Smooth muscle cell (in vitro differentiated cells): ENCODE measurements at regions not wholly inside any gene's neighbourhood (a gene's known extent, or its start where the extent isn't known, plus 50 kb on each side); places are given as distances from the start of the nearest gene placed in this dataset.

Experiments
- DNase-seq: peaks from one replicate; lab custom pipeline; 2025; ENCODE audit not compliant: unreplicated experiment; lab: John Stamatoyannopoulos, UW
- H2AFZ ChIP-seq: fragments of 200-600 bp; sonication (generic); 2 replicates; pipeline ENCODE4 v1.6.0; 2016; ENCODE audit warnings: antibody characterized with exemption, low read depth, mild to moderate bottlenecking
- H3F3A ChIP-seq: fragments of 200-600 bp; sonication (generic); 2 replicates; pipeline ENCODE4 v1.6.0; 2017; ENCODE audit warnings: antibody characterized with exemption, low read depth
- H3K27ac ChIP-seq: fragments of 200-600 bp; sonication (generic); 2 replicates; pipeline ENCODE4 v1.5.1; 2016; ENCODE audit warnings: low read depth, mild to moderate bottlenecking
- H3K27me3 ChIP-seq: fragments of 200-600 bp; sonication (generic); 2 replicates; pipeline ENCODE4 v1.6.1; 2016; ENCODE audit warnings: low read depth, mild to moderate bottlenecking
- H3K36me3 ChIP-seq: fragments of 200-600 bp; sonication (generic); 2 replicates; pipeline ENCODE4 v1.5.1; 2016; ENCODE audit warnings: low read depth
- H3K4me1 ChIP-seq: fragments of 200-600 bp; sonication (generic); 2 replicates; pipeline ENCODE4 v1.5.1; 2016; ENCODE audit warnings: low read depth
- H3K4me2 ChIP-seq: fragments of 200-600 bp; sonication (generic); 2 replicates; pipeline ENCODE4 v1.6.0; 2016; ENCODE audit warnings: mild to moderate bottlenecking
- H3K4me3 ChIP-seq: fragments of 200-600 bp; sonication (generic); 2 replicates; pipeline ENCODE4 v1.5.1; 2016; ENCODE audit warnings: mild to moderate bottlenecking
- H3K79me2 ChIP-seq: fragments of 200-600 bp; sonication (generic); 2 replicates; pipeline ENCODE4 v1.6.0; 2016; ENCODE audit warnings: low read depth, mild to moderate bottlenecking
- H3K9ac ChIP-seq: fragments of 200-600 bp; sonication (generic); 2 replicates; pipeline ENCODE4 v1.6.0; 2016; ENCODE audit warnings: low read depth
- H3K9me3 ChIP-seq: fragments of 200-600 bp; sonication (generic); replicated peaks from 2 replicates; pipeline ENCODE4 v1.5.1; 2016; ENCODE audit warnings: low read depth
- H4K20me1 ChIP-seq: fragments of 200-600 bp; sonication (generic); 2 replicates; pipeline ENCODE4 v1.6.0; 2016; ENCODE audit warnings: low read depth
- CTCF ChIP-seq: fragments of 200-600 bp; sonication (generic); IDR thresholded peaks from 2 replicates; pipeline ENCODE4 v1.5.1; 2017; ENCODE audit warnings: borderline replicate concordance, mild to moderate bottlenecking, antibody characterized with exemption; ENCODE audit not compliant: insufficient read depth, poor library complexity, severe bottlenecking
- WGBS: methylation state at CpG from one replicate; pipeline ENCODE4 v1.1.7; 2016; ENCODE audit warnings: low lambda C conversion rate; 5-methylcytosine and 5-hydroxymethylcytosine counted together

- Histone ChIP-seq H3K4me3 (no peak overlapping the region), H3K36me3 (no peaks in the 10 kb centered on the region), H3F3A (no peaks in the 10 kb centered on the region), H3K79me2 (no peaks in the 10 kb centered on the region), H3K4me1 (no peaks in the 10 kb centered on the region), H2AFZ (no peak overlapping the region), H3K27me3 (no peaks in the 10 kb centered on the region), H4K20me1 (no peaks in the 10 kb centered on the region), H3K9me3 (no peaks in the 10 kb centered on the region), H3K27ac (no peak overlapping the region), H3K4me2 (no peak overlapping the region), H3K9ac (no peak overlapping the region)
- WGBS = 75% methylated on average over 4 of the region's 4 CpGs
- TF ChIP-seq CTCF = no peak
- no peak for DNase-seq
Measured at GRCh38 chr4:113849771-113850170, 88.2 kb upstream of the CAMK2D start.

GRCh38 chr4:113847710-113848109 lies 86.2 kb upstream of the CAMK2D start:
- no peaks in the 10 kb centered on the region for H3K9me3 ChIP-seq
- H3K27me3 ChIP-seq = no peaks in the 10 kb centered on the region
- H3K27ac ChIP-seq = no peak overlapping the region
- H4K20me1 ChIP-seq = no peaks in the 10 kb centered on the region
- no peak for DNase-seq
- no peak overlapping the region for H3K4me2 ChIP-seq
- no peaks in the 10 kb centered on the region for H3K36me3 ChIP-seq
- H3F3A ChIP-seq = no peaks in the 10 kb centered on the region
- H3K9ac ChIP-seq = no peak overlapping the region
- no peaks in the 10 kb centered on the region for H3K79me2 ChIP-seq
- no peak for TF ChIP-seq CTCF
- no peak overlapping the region for H2AFZ ChIP-seq
- H3K4me1 ChIP-seq = no peaks in the 10 kb centered on the region
- 78% methylated on average over 5 of the region's 5 CpGs for WGBS
- H3K4me3 ChIP-seq = no peak overlapping the region

GRCh38 chr4:113846433-113846832 lies 84.9 kb upstream of the CAMK2D start:
- Histone ChIP-seq H3K36me3 (no peaks in the 10 kb centered on the region), H3K4me1 (no peaks in the 10 kb centered on the region), H4K20me1 (no peaks in the 10 kb centered on the region), H3K9ac (no peak overlapping the region), H3K27me3 (no peaks in the 10 kb centered on the region), H3K4me3 (no peak overlapping the region), H3F3A (no peaks in the 10 kb centered on the region), H3K27ac (no peak overlapping the region), H3K9me3 (no peaks in the 10 kb centered on the region), H3K4me2 (no peak overlapping the region), H2AFZ (no peak overlapping the region), H3K79me2 (no peaks in the 10 kb centered on the region)
- no peak for TF ChIP-seq CTCF
- no peak for DNase-seq
- 97% methylated on average over 4 of the region's 4 CpGs for WGBS

GRCh38 chr4:113845138-113845537 lies 83.6 kb upstream of the CAMK2D start:
- no peaks in the 10 kb centered on the region for H3K27me3 ChIP-seq
- H3K36me3 ChIP-seq = no peaks in the 10 kb centered on the region
- H3F3A ChIP-seq = no peaks in the 10 kb centered on the region
- no peak overlapping the region for H3K4me2 ChIP-seq
- no peak for TF ChIP-seq CTCF
- no peaks in the 10 kb centered on the region for H3K79me2 ChIP-seq
- H3K4me3 ChIP-seq = no peak overlapping the region
- no peak for DNase-seq
- 93% methylated on average over 5 of the region's 5 CpGs for WGBS
- no peak overlapping the region for H3K9ac ChIP-seq
- H3K4me1 ChIP-seq = no peaks in the 10 kb centered on the region
- H3K27ac ChIP-seq = no peak overlapping the region
- H4K20me1 ChIP-seq = no peaks in the 10 kb centered on the region
- H3K9me3 ChIP-seq = no peaks in the 10 kb centered on the region
- H2AFZ ChIP-seq = no peak overlapping the region
